ENCODE measurements at regions not wholly inside any gene's neighbourhood (a gene's known extent, or its start where the extent isn't known, plus 50 kb on each side); places are given as distances from the start of the nearest gene placed in this dataset.

DNA sequence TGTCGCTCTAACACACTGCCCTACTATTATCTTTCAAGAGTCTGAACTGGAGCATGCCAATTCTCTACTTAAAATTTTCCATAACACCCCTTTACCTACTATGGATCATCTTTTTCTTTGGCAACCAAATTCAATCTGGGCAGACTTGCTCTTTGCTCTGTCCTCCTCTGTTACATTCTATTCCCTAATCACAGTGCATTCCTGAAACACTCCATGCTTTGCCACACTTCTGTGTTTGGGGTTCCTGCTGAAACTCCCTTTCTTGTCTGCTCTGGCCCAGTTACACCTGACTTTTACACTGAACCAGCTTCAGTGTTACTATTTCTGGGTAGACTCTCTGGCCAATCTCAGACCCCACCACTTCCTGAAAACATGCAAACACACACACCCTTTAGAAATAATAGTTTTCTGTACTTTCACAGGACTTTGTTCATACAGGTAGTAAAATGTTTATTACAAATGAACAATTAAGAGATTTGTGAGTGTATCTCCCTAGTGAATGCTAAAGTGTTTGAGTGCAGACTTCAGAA, 119.9 kb upstream of the DCC start:
- Histone ChIP-seq H3K79me2 (ENCODE audit: insufficient read depth, low read length) (no peaks in the 10 kb centered on the region), H4K5ac (ENCODE audit: insufficient read length, low read depth, low read length) (no peak overlapping the region)

More for the DNA sequence above, 119.9 kb upstream of the DCC start:
- Histone ChIP-seq H3K18ac (ENCODE audit: insufficient read length, low read depth, low read length) (no peak overlapping the region), H3K4me2 (ENCODE audit: insufficient read depth, insufficient read length, low read length) (no peak overlapping the region), H3K23ac (ENCODE audit: insufficient read length, low read depth, low read length) (no peak overlapping the region), H2AK5ac (ENCODE audit: insufficient read length, low read length) (no peak overlapping the region), H2BK5ac (ENCODE audit: insufficient read length, low read length) (no peak overlapping the region), H3K14ac (ENCODE audit: insufficient read depth, low read length) (no peak overlapping the region), H2BK20ac (ENCODE audit: low read depth, low read length, poor library complexity, severe bottlenecking) (no peak overlapping the region), H3K27me3 (ENCODE audit: insufficient read depth, low read length) (no peaks in the 10 kb centered on the region), H3K56ac (ENCODE audit: insufficient read length, low read depth, low read length) (no peak overlapping the region), H4K20me1 (ENCODE audit: control insufficient read depth, insufficient read depth, insufficient read length) (no peaks in the 10 kb centered on the region), H2AFZ (ENCODE audit: low read length) (no peak overlapping the region), H3K4me1 (ENCODE audit: insufficient read depth, low read length) (no peaks in the 10 kb centered on the region), H3K79me1 (ENCODE audit: insufficient read depth, low read depth, low read length, poor library complexity, severe bottlenecking) (no peaks in the 10 kb centered on the region), H4K8ac (replicated peaks; ENCODE audit: insufficient read length, low read depth, low read length) (no peak overlapping the region), H4K91ac (ENCODE audit: insufficient read length, low read depth, low read length) (no peak overlapping the region), H3K23me2 (ENCODE audit: insufficient read length, low read depth, low read length, poor library complexity, severe bottlenecking) (no peaks in the 10 kb centered on the region), H3K27ac (ENCODE audit: insufficient read length, low read depth, low read length) (no peak overlapping the region), H3K9me3 (ENCODE audit: control insufficient read depth, low read depth, low read length) (no peaks in the 10 kb centered on the region), H2BK12ac (ENCODE audit: insufficient read length, low read depth, low read length) (no peak overlapping the region), H3K9ac (ENCODE audit: extremely low read depth, insufficient read length, low read length) (no peak overlapping the region), H3K4ac (ENCODE audit: low read depth, low read length) (no peak overlapping the region), H3T11ph (ENCODE audit: low read length) (no peak overlapping the region), H2BK15ac (ENCODE audit: low read depth, low read length) (no peak overlapping the region), H2BK120ac (ENCODE audit: low read depth, low read length, poor library complexity, severe bottlenecking) (no peak overlapping the region)
- H3K27ac Mint-ChIP-seq, result no peak overlapping the region; a peak in 1 of 7 replicates
- H3K4me3 Mint-ChIP-seq, result no peak overlapping the region
- H3K27me3 Mint-ChIP-seq (ENCODE audit: low read depth), result no peaks in the 10 kb centered on the region
- peaks cover 7 to 10% of the 10 kb centered on the region in 2 experiments for H3K4me1 Mint-ChIP-seq
- no peaks in the 10 kb centered on the region; a peak in 1 of 5 replicates for H3K9me3 Mint-ChIP-seq
- H3K36me3 Mint-ChIP-seq (ENCODE audit: insufficient read depth in 1 of 3, low read depth in 3 of 3), result no peaks in the 10 kb centered on the region
- DNase-seq, result no peak
- TF ChIP-seq, protein P1, sequence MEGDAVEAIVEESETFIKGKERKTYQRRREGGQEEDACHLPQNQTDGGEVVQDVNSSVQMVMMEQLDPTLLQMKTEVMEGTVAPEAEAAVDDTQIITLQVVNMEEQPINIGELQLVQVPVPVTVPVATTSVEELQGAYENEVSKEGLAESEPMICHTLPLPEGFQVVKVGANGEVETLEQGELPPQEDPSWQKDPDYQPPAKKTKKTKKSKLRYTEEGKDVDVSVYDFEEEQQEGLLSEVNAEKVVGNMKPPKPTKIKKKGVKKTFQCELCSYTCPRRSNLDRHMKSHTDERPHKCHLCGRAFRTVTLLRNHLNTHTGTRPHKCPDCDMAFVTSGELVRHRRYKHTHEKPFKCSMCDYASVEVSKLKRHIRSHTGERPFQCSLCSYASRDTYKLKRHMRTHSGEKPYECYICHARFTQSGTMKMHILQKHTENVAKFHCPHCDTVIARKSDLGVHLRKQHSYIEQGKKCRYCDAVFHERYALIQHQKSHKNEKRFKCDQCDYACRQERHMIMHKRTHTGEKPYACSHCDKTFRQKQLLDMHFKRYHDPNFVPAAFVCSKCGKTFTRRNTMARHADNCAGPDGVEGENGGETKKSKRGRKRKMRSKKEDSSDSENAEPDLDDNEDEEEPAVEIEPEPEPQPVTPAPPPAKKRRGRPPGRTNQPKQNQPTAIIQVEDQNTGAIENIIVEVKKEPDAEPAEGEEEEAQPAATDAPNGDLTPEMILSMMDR (conservative IDR thresholded peaks at IDR 0.05), result no peak
- no CpG with 5 or more reads among the region's 1 CpG for WGBS (ENCODE audit: extremely low coverage, insufficient read length, low lambda C conversion rate)
